OCI-LY7 (cell line): ENCODE measurements at regions not wholly inside any gene's neighbourhood (a gene's known extent, or its start where the extent isn't known, plus 50 kb on each side); places are given as distances from the start of the nearest gene placed in this dataset.

ENCODE experiments used
- CTCF ChIP-seq: fragments of 200-600 bp; sonication (generic); conservative IDR thresholded peaks from 2 replicates; pipeline ENCODE4 v1.5.1; 2014; ENCODE audit warnings: mild to moderate bottlenecking, antibody characterized with exemption, low read length, moderate library complexity, mixed read lengths
- EZH2phosphoT487 ChIP-seq: fragments of 200-600 bp; sonication (generic); IDR thresholded peaks from 2 replicates; pipeline ENCODE4 v1.6.1; 2018; ENCODE audit warnings: low read depth, borderline replicate concordance, mild to moderate bottlenecking, mixed run types, antibody characterized with exemption, low read length, moderate library complexity, mixed read lengths

DNA sequence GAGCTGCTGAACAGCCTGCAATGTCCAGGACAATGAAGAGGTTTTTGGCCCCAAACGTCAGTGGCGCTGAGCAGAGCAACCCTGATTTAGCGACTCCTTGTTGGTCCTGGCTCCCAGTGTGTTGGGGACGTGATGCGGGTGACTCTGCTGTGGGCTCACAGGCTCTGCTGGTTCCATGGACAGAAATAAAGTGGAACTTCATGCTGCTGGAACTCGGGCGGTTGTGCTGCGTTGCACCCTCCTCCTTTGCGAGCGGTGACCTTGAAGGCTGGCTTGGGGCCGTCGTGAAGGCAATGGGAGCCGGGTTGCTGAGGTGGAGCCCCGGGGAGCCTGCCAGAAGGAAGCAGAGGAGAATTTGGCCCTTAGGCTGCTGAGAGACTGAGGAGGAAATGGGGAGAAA, 122.6 kb upstream of the C1orf174 start:
- TF ChIP-seq CTCF (no peak), EZH2phosphoT487 (no peak)
